H9 (cell line): ENCODE measurements at regions not wholly inside any gene's neighbourhood (a gene's known extent, or its start where the extent isn't known, plus 50 kb on each side); places are given as distances from the start of the nearest gene placed in this dataset.

Experiments
- DNase-seq: peaks from one replicate; pipeline ENCODE4 v3.0.0-alpha.2; 2017
- H2AFZ ChIP-seq: one replicate; pipeline ENCODE4 v1.6.1; 2013; ENCODE audit warnings: mild to moderate bottlenecking, low read length, control low read depth, moderate library complexity
- H2AK5ac ChIP-seq: 2 replicates; pipeline ENCODE4 v1.6.1; 2013; ENCODE audit warnings: low read length, control low read depth, mixed read lengths; ENCODE audit not compliant: insufficient read length
- H2BK120ac ChIP-seq: one replicate; pipeline ENCODE4 v1.6.1; 2013; ENCODE audit warnings: low read depth, mild to moderate bottlenecking, low read length, control low read depth, inconsistent platforms; ENCODE audit not compliant: poor library complexity, severe bottlenecking
- H2BK12ac ChIP-seq: 2 replicates; pipeline ENCODE4 v1.6.1; 2013; ENCODE audit warnings: low read length, control low read depth, mixed read lengths, low read depth; ENCODE audit not compliant: insufficient read length
- H2BK15ac ChIP-seq: 2 replicates; pipeline ENCODE4 v1.6.1; 2013; ENCODE audit warnings: low read depth, low read length, control low read depth
- H2BK20ac ChIP-seq: one replicate; pipeline ENCODE4 v1.6.1; 2013; ENCODE audit warnings: low read depth, mild to moderate bottlenecking, low read length, control low read depth, inconsistent platforms; ENCODE audit not compliant: poor library complexity, severe bottlenecking
- H2BK5ac ChIP-seq: 2 replicates; pipeline ENCODE4 v1.6.1; 2013; ENCODE audit warnings: low read length, control low read depth, mixed read lengths; ENCODE audit not compliant: insufficient read length
- H3K14ac ChIP-seq: 2 replicates; pipeline ENCODE4 v1.6.1; 2013; ENCODE audit warnings: low read length, control low read depth; ENCODE audit not compliant: insufficient read depth
- H3K18ac ChIP-seq: 2 replicates; pipeline ENCODE4 v1.6.1; 2013; ENCODE audit warnings: low read depth, mild to moderate bottlenecking, mixed read lengths, low read length, control low read depth; ENCODE audit not compliant: insufficient read length
- H3K23ac ChIP-seq: 2 replicates; pipeline ENCODE4 v1.6.1; 2013; ENCODE audit warnings: low read length, control low read depth, mixed read lengths, low read depth; ENCODE audit not compliant: insufficient read length
- H3K23me2 ChIP-seq: 2 replicates; pipeline ENCODE4 v1.6.1; 2013; ENCODE audit warnings: low read depth, mild to moderate bottlenecking, mixed read lengths, low read length, control low read depth; ENCODE audit not compliant: insufficient read length, poor library complexity, severe bottlenecking
- H3K27ac ChIP-seq: 2 replicates; pipeline ENCODE4 v1.5.1; 2013; ENCODE audit warnings: low read length, control low read depth, mixed read lengths, low read depth; ENCODE audit not compliant: insufficient read length
- H3K27me3 ChIP-seq: 2 replicates; pipeline ENCODE4 v1.6.1; 2013; ENCODE audit warnings: low read length, control low read depth, inconsistent platforms; ENCODE audit not compliant: insufficient read depth
- H3K4ac ChIP-seq: 2 replicates; pipeline ENCODE4 v1.6.1; 2013; ENCODE audit warnings: low read depth, mild to moderate bottlenecking, control low read depth, inconsistent platforms, low read length, moderate library complexity
- H3K4me1 ChIP-seq: 2 replicates; pipeline ENCODE4 v1.6.1; 2013; ENCODE audit warnings: low read length, control low read depth, inconsistent platforms; ENCODE audit not compliant: insufficient read depth
- H3K4me2 ChIP-seq: 2 replicates; pipeline ENCODE4 v1.6.1; 2013; ENCODE audit warnings: low read length, control low read depth, mixed read lengths; ENCODE audit not compliant: insufficient read length, insufficient read depth
- H3K56ac ChIP-seq: 2 replicates; pipeline ENCODE4 v1.6.1; 2013; ENCODE audit warnings: low read depth, mild to moderate bottlenecking, mixed read lengths, low read length, control low read depth; ENCODE audit not compliant: insufficient read length
- H3K79me1 ChIP-seq: 2 replicates; pipeline ENCODE4 v1.6.1; 2013; ENCODE audit warnings: low read depth, mild to moderate bottlenecking, moderate library complexity, low read length, control low read depth, inconsistent platforms; ENCODE audit not compliant: insufficient read depth, poor library complexity, severe bottlenecking
- H3K79me2 ChIP-seq: 2 replicates; pipeline ENCODE4 v1.6.1; 2013; ENCODE audit warnings: low read length, control low read depth, inconsistent platforms; ENCODE audit not compliant: insufficient read depth
- H3K9ac ChIP-seq: 2 replicates; pipeline ENCODE4 v1.6.1; 2013; ENCODE audit warnings: low read length, control low read depth, mixed read lengths; ENCODE audit not compliant: insufficient read length; ENCODE audit errors: extremely low read depth
- H3K9me3 ChIP-seq: one replicate; pipeline ENCODE4 v1.6.1; 2013; ENCODE audit warnings: low read depth, low read length, inconsistent platforms; ENCODE audit not compliant: control insufficient read depth
- H3T11ph ChIP-seq: one replicate; pipeline ENCODE4 v1.6.1; 2013; ENCODE audit warnings: mild to moderate bottlenecking, low read length, control low read depth, inconsistent platforms
- H4K20me1 ChIP-seq: one replicate; pipeline ENCODE4 v1.6.1; 2013; ENCODE audit not compliant: control insufficient read depth, insufficient read length, insufficient read depth
- H4K5ac ChIP-seq: 2 replicates; pipeline ENCODE4 v1.6.1; 2013; ENCODE audit warnings: low read depth, mild to moderate bottlenecking, mixed read lengths, low read length, control low read depth; ENCODE audit not compliant: insufficient read length
- H4K8ac ChIP-seq: replicated peaks from 2 replicates; pipeline ENCODE4 v1.6.1; 2013; ENCODE audit warnings: low read length, control low read depth, mixed read lengths, low read depth; ENCODE audit not compliant: insufficient read length
- H4K91ac ChIP-seq: 2 replicates; pipeline ENCODE4 v1.6.1; 2013; ENCODE audit warnings: low read depth, mild to moderate bottlenecking, moderate library complexity, mixed read lengths, low read length, control low read depth; ENCODE audit not compliant: insufficient read length
- H3K27ac Mint-ChIP-seq, 3 experiments: 2 replicates in 2 of 3; 3 replicates in 1 of 3; pipeline ENCODE4 v1.8.0; 2020 to 2021; ENCODE audit warnings: mixed read lengths in 3 of 3, mild to moderate bottlenecking in 1 of 3, moderate library complexity in 1 of 3
- H3K27me3 Mint-ChIP-seq: 2 replicates; pipeline ENCODE4 v1.8.0; 2021; ENCODE audit warnings: low read depth, mild to moderate bottlenecking, moderate library complexity, mixed read lengths
- H3K36me3 Mint-ChIP-seq, 3 experiments: 2 replicates in 2 of 3; 3 replicates in 1 of 3; pipeline ENCODE4 v1.8.0; 2020 to 2021; ENCODE audit warnings: low read depth in 3 of 3, mixed read lengths in 3 of 3; ENCODE audit not compliant: insufficient read depth in 1 of 3
- H3K4me1 Mint-ChIP-seq, 2 experiments: 2 replicates each; pipeline ENCODE4 v1.8.0; 2020; ENCODE audit warnings: mixed read lengths in 2 of 2
- H3K4me3 Mint-ChIP-seq, 2 experiments: 2 replicates in 1 of 2; 3 replicates in 1 of 2; pipeline ENCODE4 v1.8.0; 2020 to 2021; ENCODE audit warnings: mild to moderate bottlenecking in 2 of 2, mixed read lengths in 2 of 2, moderate library complexity in 1 of 2
- H3K9me3 Mint-ChIP-seq, 2 experiments: 2 replicates in 1 of 2; 3 replicates in 1 of 2; pipeline ENCODE4 v1.8.0; 2020; ENCODE audit warnings: mild to moderate bottlenecking in 2 of 2, mixed read lengths in 2 of 2, moderate library complexity in 1 of 2
- WGBS: extraction: QIAGEN DNeasy Blood & Tissue Kit; methylation state at CpG from one replicate; pipeline ENCODE4 v1.1.7; 2013; ENCODE audit warnings: missing lambda C conversion rate, low lambda C conversion rate, mixed read lengths; ENCODE audit not compliant: insufficient read length; ENCODE audit errors: extremely low coverage; 5-methylcytosine and 5-hydroxymethylcytosine counted together
- TF ChIP-seq, protein P1 (sequence below): fragments of 200-600 bp; sonication (generic); conservative IDR thresholded peaks from 3 replicates; pipeline ENCODE4 v1.8.0; 2021; ENCODE audit warnings: antibody characterized with exemption, mild to moderate bottlenecking

GRCh38 chr7:47196106-47196645, 385.7 kb downstream of the TNS3 start:
- no peak overlapping the region for H2BK5ac ChIP-seq
- no peak overlapping the region for H4K91ac ChIP-seq
- no peak overlapping the region for H4K5ac ChIP-seq
- no CpG with 5 or more reads among the region's 3 CpGs for WGBS
- TF ChIP-seq, protein P1, sequence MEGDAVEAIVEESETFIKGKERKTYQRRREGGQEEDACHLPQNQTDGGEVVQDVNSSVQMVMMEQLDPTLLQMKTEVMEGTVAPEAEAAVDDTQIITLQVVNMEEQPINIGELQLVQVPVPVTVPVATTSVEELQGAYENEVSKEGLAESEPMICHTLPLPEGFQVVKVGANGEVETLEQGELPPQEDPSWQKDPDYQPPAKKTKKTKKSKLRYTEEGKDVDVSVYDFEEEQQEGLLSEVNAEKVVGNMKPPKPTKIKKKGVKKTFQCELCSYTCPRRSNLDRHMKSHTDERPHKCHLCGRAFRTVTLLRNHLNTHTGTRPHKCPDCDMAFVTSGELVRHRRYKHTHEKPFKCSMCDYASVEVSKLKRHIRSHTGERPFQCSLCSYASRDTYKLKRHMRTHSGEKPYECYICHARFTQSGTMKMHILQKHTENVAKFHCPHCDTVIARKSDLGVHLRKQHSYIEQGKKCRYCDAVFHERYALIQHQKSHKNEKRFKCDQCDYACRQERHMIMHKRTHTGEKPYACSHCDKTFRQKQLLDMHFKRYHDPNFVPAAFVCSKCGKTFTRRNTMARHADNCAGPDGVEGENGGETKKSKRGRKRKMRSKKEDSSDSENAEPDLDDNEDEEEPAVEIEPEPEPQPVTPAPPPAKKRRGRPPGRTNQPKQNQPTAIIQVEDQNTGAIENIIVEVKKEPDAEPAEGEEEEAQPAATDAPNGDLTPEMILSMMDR = no peak
- no peak overlapping the region for H2BK12ac ChIP-seq
- no peak overlapping the region for H3K27ac Mint-ChIP-seq
- H3K23ac ChIP-seq = no peak overlapping the region
- H3K4me1 Mint-ChIP-seq = no peaks in the 10 kb centered on the region
- no peak overlapping the region for H2BK15ac ChIP-seq
- no peak overlapping the region for H2BK20ac ChIP-seq
- no peaks in the 10 kb centered on the region for H4K20me1 ChIP-seq
- H3K56ac ChIP-seq = no peak overlapping the region
- H3K4me1 ChIP-seq = no peaks in the 10 kb centered on the region
- no peak overlapping the region for H3K14ac ChIP-seq
- no peak for DNase-seq
- no peak overlapping the region for H2AK5ac ChIP-seq
- H3K4me2 ChIP-seq = no peak overlapping the region
- no peak overlapping the region for H2BK120ac ChIP-seq
- no peak overlapping the region for H2AFZ ChIP-seq
- peaks cover 9% of the 10 kb centered on the region for H3K27me3 Mint-ChIP-seq
- no peaks in the 10 kb centered on the region for H3K9me3 Mint-ChIP-seq
- H3T11ph ChIP-seq = no peak overlapping the region
- no peak overlapping the region for H4K8ac ChIP-seq
- H3K9me3 ChIP-seq = no peaks in the 10 kb centered on the region
- H3K79me1 ChIP-seq = no peaks in the 10 kb centered on the region
- no peak overlapping the region for H3K4me3 Mint-ChIP-seq
- H3K18ac ChIP-seq = no peak overlapping the region
- no peaks in the 10 kb centered on the region for H3K79me2 ChIP-seq
- no peaks in the 10 kb centered on the region for H3K27me3 ChIP-seq
- H3K9ac ChIP-seq = no peak overlapping the region
- no peaks in the 10 kb centered on the region for H3K36me3 Mint-ChIP-seq
- no peak overlapping the region for H3K4ac ChIP-seq
- H3K23me2 ChIP-seq = no peaks in the 10 kb centered on the region
- no peak overlapping the region for H3K27ac ChIP-seq
